HEK293 (cell line): ENCODE measurements at regions not wholly inside any gene's neighbourhood (a gene's known extent, or its start where the extent isn't known, plus 50 kb on each side); places are given as distances from the start of the nearest gene placed in this dataset.

Experiments used
- CTCF ChIA-PET: fragments of 350-600 bp; formaldehyde crosslinking; extraction: SDS; loops from one replicate; lab custom pipeline; 2021; ENCODE audit warnings: antibody characterized with exemption; lab: Yijun Ruan, JAX
- POLR2A ChIA-PET: fragments of 300-600 bp; formaldehyde crosslinking; extraction: SDS; loops from one replicate; lab custom pipeline; 2020; ENCODE audit warnings: antibody characterized with exemption, inconsistent platforms; lab: Yijun Ruan, JAX
- H3K27ac ChIP-seq: fragments of 200-500 bp; sonication (Bioruptor generic); 2 replicates; pipeline ENCODE4 v1.5.1; 2014; ENCODE audit warnings: low read depth, low read length, control low read depth, inconsistent platforms; ENCODE audit errors: extremely low read depth
- H3K36me3 ChIP-seq, 2 experiments: fragments of 200-500 bp in 1 of 2; sonication (Bioruptor generic) in 1 of 2; 1 replicate in 1 of 2; 2 replicates in 1 of 2; pipeline ENCODE4 v1.5.1; 2014 to 2017; ENCODE audit warnings: inconsistent platforms in 2 of 2, low read length in 2 of 2; ENCODE audit not compliant: control insufficient read depth in 2 of 2, insufficient read depth in 1 of 2
- H3K4me1 ChIP-seq: fragments of 200-500 bp; sonication (Bioruptor generic); 2 replicates; pipeline ENCODE4 v1.5.1; 2014; ENCODE audit warnings: mild to moderate bottlenecking, low read length, inconsistent platforms; ENCODE audit not compliant: control insufficient read depth, insufficient read depth
- H3K4me3 ChIP-seq: 2 replicates; pipeline ENCODE4 v1.5.1; 2011; ENCODE audit warnings: low read depth, mild to moderate bottlenecking, control low read depth, low read length, moderate library complexity
- H3K9me3 ChIP-seq: fragments of 200-500 bp; sonication (Bioruptor generic); 2 replicates; pipeline ENCODE4 v1.5.1; 2014; ENCODE audit warnings: low read depth, low read length, inconsistent platforms; ENCODE audit not compliant: control insufficient read depth, insufficient read depth
- HOXA7 ChIP-seq: sonication (generic); formaldehyde crosslinking; IDR thresholded peaks from 2 replicates; pipeline ENCODE4 v1.8.1; 2022; ENCODE audit warnings: missing genetic modification reagents, borderline replicate concordance
- HOXD13 ChIP-seq: sonication (generic); formaldehyde crosslinking; IDR thresholded peaks from 2 replicates; pipeline ENCODE4 v1.8.0; 2022; ENCODE audit warnings: missing genetic modification reagents, borderline replicate concordance
- IKZF3 ChIP-seq: fragments of 450-650 bp; IDR thresholded peaks from 2 replicates; pipeline ENCODE4 v1.5.0; 2018; ENCODE audit warnings: missing biosample characterization, mild to moderate bottlenecking, missing genetic modification characterization, moderate library complexity
- SCRT2 ChIP-seq: fragments of 450-650 bp; formaldehyde crosslinking; IDR thresholded peaks from 2 replicates; pipeline ENCODE4 v1.5.1; 2016; ENCODE audit warnings: missing biosample characterization, missing genetic modification characterization
- TSHZ1 ChIP-seq: fragments of 450-650 bp; formaldehyde crosslinking; IDR thresholded peaks from 2 replicates; pipeline ENCODE4 v1.5.1; 2016; ENCODE audit warnings: missing biosample characterization, missing genetic modification characterization, borderline replicate concordance
- ZBTB7A ChIP-seq: fragments of 450-650 bp; formaldehyde crosslinking; IDR thresholded peaks from 2 replicates; pipeline ENCODE4 v1.5.1; 2016; ENCODE audit warnings: low read depth, missing biosample characterization, missing genetic modification characterization
- ZBTB8A ChIP-seq: fragments of 450-650 bp; formaldehyde crosslinking; IDR thresholded peaks from 2 replicates; pipeline ENCODE4 v1.5.1; 2016; ENCODE audit warnings: missing biosample characterization, missing genetic modification characterization
- ZNF404 ChIP-seq: fragments of 450-650 bp; formaldehyde crosslinking; IDR thresholded peaks from 2 replicates; pipeline ENCODE4 v1.5.1; 2017; ENCODE audit warnings: missing biosample characterization, missing genetic modification characterization
- ZNF549 ChIP-seq: fragments of 450-650 bp; IDR thresholded peaks from 2 replicates; pipeline ENCODE4 v1.5.1; 2018; ENCODE audit warnings: missing biosample characterization, missing genetic modification characterization, mild to moderate bottlenecking, inconsistent platforms, moderate library complexity
- ZNF560 ChIP-seq: fragments of 450-650 bp; formaldehyde crosslinking; IDR thresholded peaks from 2 replicates; pipeline ENCODE4 v1.5.1; 2017; ENCODE audit warnings: missing biosample characterization, missing genetic modification characterization, borderline replicate concordance
- ZNF580 ChIP-seq: fragments of 450-650 bp; formaldehyde crosslinking; IDR thresholded peaks from 2 replicates; pipeline ENCODE4 v1.5.1; 2016; ENCODE audit warnings: missing biosample characterization, missing genetic modification characterization
- ZNF621 ChIP-seq: fragments of 450-650 bp; formaldehyde crosslinking; IDR thresholded peaks from 2 replicates; pipeline ENCODE4 v1.5.1; 2017; ENCODE audit warnings: missing biosample characterization, missing genetic modification characterization
- ZNF629 ChIP-seq: fragments of 450-650 bp; formaldehyde crosslinking; IDR thresholded peaks from 2 replicates; pipeline ENCODE4 v1.5.1; 2017; ENCODE audit warnings: missing biosample characterization, missing genetic modification characterization
- ZNF791 ChIP-seq: fragments of 450-650 bp; formaldehyde crosslinking; IDR thresholded peaks from 2 replicates; pipeline ENCODE4 v1.5.1; 2016; ENCODE audit warnings: missing biosample characterization, missing genetic modification characterization
- ZNF843 ChIP-seq: fragments of 450-650 bp; formaldehyde crosslinking; IDR thresholded peaks from 2 replicates; pipeline ENCODE4 v1.5.1; 2016; ENCODE audit warnings: missing biosample characterization, missing genetic modification characterization
- ZSCAN18 ChIP-seq: fragments of 450-650 bp; formaldehyde crosslinking; IDR thresholded peaks from 2 replicates; pipeline ENCODE4 v1.5.1; 2016; ENCODE audit warnings: missing biosample characterization, missing genetic modification characterization
- ZSCAN4 ChIP-seq: fragments of 450-650 bp; formaldehyde crosslinking; IDR thresholded peaks from 2 replicates; pipeline ENCODE4 v1.5.1; 2017; ENCODE audit warnings: missing biosample characterization, missing genetic modification characterization
- TF ChIP-seq, protein P1 (sequence below): fragments of 450-650 bp; formaldehyde crosslinking; IDR thresholded peaks from 2 replicates; pipeline ENCODE4; 2016; ENCODE audit warnings: missing biosample characterization, missing genetic modification characterization
- TF ChIP-seq, protein P2 (sequence below): fragments of 450-650 bp; formaldehyde crosslinking; IDR thresholded peaks from 2 replicates; pipeline ENCODE4 v1.5.1; 2016; ENCODE audit warnings: missing biosample characterization, missing genetic modification characterization

GRCh38 chr5:20098694-20099093, 110.7 kb upstream of the CDH18 start:
- Histone ChIP-seq H3K9me3 (no peaks in the 10 kb centered on the region), H3K36me3 (no peaks in the 10 kb centered on the region)
- TF ChIP-seq ZNF560 (tag by site-specific recombination) (no peak), ZNF621 (tag by site-specific recombination) (no peak), HOXD13 (no peak), ZSCAN18 (no peak), ZBTB7A (tag by site-specific recombination) (no peak), IKZF3 (tag by site-specific recombination) (no peak), ZNF404 (tag by site-specific recombination) (no peak)
- TF ChIP-seq, protein P1, sequence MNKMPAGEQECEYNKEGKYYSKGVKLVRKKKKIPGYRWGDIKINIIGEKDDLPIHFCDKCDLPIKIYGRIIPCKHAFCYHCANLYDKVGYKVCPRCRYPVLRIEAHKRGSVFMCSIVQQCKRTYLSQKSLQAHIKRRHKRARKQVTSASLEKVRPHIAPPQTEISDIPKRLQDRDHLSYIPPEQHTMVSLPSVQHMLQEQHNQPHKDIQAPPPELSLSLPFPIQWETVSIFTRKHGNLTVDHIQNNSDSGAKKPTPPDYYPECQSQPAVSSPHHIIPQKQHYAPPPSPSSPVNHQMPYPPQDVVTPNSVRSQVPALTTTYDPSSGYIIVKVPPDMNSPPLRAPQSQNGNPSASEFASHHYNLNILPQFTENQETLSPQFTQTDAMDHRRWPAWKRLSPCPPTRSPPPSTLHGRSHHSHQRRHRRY (tag by site-specific recombination) = no peak
- TF ChIP-seq, all 188 proteins: peak for 0
- CTCF ChIA-PET = no interaction called here
- H3K27ac ChIP-seq = no peak overlapping the region
- H3K4me1 ChIP-seq = no peaks in the 10 kb centered on the region
- POLR2A ChIA-PET = no interaction called here
- no peak overlapping the region for H3K4me3 ChIP-seq

- no peaks in the 10 kb centered on the region for H3K4me1 ChIP-seq
- no peaks in the 10 kb centered on the region for H3K36me3 ChIP-seq
- H3K27ac ChIP-seq = no peak overlapping the region
- TF ChIP-seq ZNF791 (tag by site-specific recombination) (no peak), SCRT2 (tag by site-specific recombination) (no peak), ZNF629 (no peak), ZNF843 (no peak), ZNF580 (tag by site-specific recombination) (no peak), TSHZ1 (tag by site-specific recombination) (no peak), ZSCAN4 (no peak), ZNF549 (tag by site-specific recombination) (no peak), ZBTB8A (tag by site-specific recombination) (no peak), HOXA7 (no peak)
- TF ChIP-seq, protein P2, sequence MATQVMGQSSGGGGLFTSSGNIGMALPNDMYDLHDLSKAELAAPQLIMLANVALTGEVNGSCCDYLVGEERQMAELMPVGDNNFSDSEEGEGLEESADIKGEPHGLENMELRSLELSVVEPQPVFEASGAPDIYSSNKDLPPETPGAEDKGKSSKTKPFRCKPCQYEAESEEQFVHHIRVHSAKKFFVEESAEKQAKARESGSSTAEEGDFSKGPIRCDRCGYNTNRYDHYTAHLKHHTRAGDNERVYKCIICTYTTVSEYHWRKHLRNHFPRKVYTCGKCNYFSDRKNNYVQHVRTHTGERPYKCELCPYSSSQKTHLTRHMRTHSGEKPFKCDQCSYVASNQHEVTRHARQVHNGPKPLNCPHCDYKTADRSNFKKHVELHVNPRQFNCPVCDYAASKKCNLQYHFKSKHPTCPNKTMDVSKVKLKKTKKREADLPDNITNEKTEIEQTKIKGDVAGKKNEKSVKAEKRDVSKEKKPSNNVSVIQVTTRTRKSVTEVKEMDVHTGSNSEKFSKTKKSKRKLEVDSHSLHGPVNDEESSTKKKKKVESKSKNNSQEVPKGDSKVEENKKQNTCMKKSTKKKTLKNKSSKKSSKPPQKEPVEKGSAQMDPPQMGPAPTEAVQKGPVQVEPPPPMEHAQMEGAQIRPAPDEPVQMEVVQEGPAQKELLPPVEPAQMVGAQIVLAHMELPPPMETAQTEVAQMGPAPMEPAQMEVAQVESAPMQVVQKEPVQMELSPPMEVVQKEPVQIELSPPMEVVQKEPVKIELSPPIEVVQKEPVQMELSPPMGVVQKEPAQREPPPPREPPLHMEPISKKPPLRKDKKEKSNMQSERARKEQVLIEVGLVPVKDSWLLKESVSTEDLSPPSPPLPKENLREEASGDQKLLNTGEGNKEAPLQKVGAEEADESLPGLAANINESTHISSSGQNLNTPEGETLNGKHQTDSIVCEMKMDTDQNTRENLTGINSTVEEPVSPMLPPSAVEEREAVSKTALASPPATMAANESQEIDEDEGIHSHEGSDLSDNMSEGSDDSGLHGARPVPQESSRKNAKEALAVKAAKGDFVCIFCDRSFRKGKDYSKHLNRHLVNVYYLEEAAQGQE (tag by site-specific recombination) = no peak
- POLR2A ChIA-PET = no interaction called here
- CTCF ChIA-PET = no interaction called here
- no peaks in the 10 kb centered on the region for H3K9me3 ChIP-seq
- no peak overlapping the region for H3K4me3 ChIP-seq
Observed at GRCh38 chr5:20088361-20088760, 100.4 kb upstream of the CDH18 start.
